GM12864 (cell line): ENCODE measurements at regions not wholly inside any gene's neighbourhood (a gene's known extent, or its start where the extent isn't known, plus 50 kb on each side); places are given as distances from the start of the nearest gene placed in this dataset.

Experiments
- DNase-seq: peaks from one replicate; pipeline ENCODE4 v3.0.0-alpha.2; 2011; ENCODE audit warnings: low read depth
- H3K4me3 ChIP-seq: 2 replicates; pipeline ENCODE4 v1.5.1; 2011; ENCODE audit warnings: mild to moderate bottlenecking, low read depth, low read length, control low read depth
- TF ChIP-seq, protein P1 (sequence below): IDR thresholded peaks from 2 replicates; pipeline ENCODE4 v1.5.1; 2011; ENCODE audit warnings: low read depth, mild to moderate bottlenecking, moderate library complexity, low read length, control low read depth, inconsistent platforms; ENCODE audit errors: missing control alignments

- peak overlapping the region; percentile 10; the same call in 1 of the 2 replicates for H3K4me3 ChIP-seq
- TF ChIP-seq, protein P1, sequence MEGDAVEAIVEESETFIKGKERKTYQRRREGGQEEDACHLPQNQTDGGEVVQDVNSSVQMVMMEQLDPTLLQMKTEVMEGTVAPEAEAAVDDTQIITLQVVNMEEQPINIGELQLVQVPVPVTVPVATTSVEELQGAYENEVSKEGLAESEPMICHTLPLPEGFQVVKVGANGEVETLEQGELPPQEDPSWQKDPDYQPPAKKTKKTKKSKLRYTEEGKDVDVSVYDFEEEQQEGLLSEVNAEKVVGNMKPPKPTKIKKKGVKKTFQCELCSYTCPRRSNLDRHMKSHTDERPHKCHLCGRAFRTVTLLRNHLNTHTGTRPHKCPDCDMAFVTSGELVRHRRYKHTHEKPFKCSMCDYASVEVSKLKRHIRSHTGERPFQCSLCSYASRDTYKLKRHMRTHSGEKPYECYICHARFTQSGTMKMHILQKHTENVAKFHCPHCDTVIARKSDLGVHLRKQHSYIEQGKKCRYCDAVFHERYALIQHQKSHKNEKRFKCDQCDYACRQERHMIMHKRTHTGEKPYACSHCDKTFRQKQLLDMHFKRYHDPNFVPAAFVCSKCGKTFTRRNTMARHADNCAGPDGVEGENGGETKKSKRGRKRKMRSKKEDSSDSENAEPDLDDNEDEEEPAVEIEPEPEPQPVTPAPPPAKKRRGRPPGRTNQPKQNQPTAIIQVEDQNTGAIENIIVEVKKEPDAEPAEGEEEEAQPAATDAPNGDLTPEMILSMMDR, result no peak
- no peak for DNase-seq
Observed at GRCh38 chr14:49992036-49992435, 99.2 kb downstream of the ARF6 start.

DNA sequence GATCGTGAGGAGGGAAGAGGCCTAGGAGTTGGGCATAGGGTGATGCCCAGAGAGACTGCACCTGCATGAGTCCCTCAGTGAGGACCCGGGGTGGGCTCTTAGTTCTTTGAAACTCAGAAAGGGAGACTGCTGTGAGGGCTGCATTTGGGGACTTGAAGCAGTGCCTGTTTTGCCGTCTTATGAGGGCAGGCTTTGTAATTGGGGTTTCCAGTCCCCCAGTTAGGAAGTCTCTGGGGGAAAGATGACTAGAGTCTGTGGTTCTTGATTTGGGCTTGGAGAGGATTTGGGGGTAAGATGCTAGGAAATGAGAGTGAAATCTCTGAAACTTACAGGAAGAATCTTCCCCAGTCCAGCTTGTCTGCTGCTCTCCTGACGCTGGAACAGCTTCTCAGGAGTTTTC, 99.6 kb downstream of the ARF6 start:
- H3K4me3 ChIP-seq, result peak overlapping the region; percentile 10; the same call in 1 of the 2 replicates
- TF ChIP-seq, protein P1, result no peak
- no peak for DNase-seq

- TF ChIP-seq, protein P1, result no peak
- H3K4me3 ChIP-seq, result peak overlapping the region; percentile 10; the same call in 1 of the 2 replicates
- peak; percentile 62 for DNase-seq
Observed at GRCh38 chr14:49992901-49993339, 100.0 kb downstream of the ARF6 start.

- TF ChIP-seq, protein P1, result no peak
- no peak overlapping the region for H3K4me3 ChIP-seq
- DNase-seq, result no peak
Observed at GRCh38 chr14:49993565-49993964, 100.7 kb downstream of the ARF6 start.

GRCh38 chr14:49994951-49995561, 102.2 kb downstream of the ARF6 start:
- TF ChIP-seq, protein P1, result no peak
- no peak overlapping the region for H3K4me3 ChIP-seq
- DNase-seq, result no peak

- TF ChIP-seq, protein P1, result no peak
- DNase-seq, result no peak
- no peak overlapping the region for H3K4me3 ChIP-seq
Observed at GRCh38 chr14:49997991-49998390, 105.1 kb downstream of the ARF6 start.
